GM12878 (cell line): ENCODE measurements at regions not wholly inside any gene's neighbourhood (a gene's known extent, or its start where the extent isn't known, plus 50 kb on each side); places are given as distances from the start of the nearest gene placed in this dataset.

ENCODE experiments used
- ATAC-seq: fragments of 200-7000 bp; cut with Tn5 transposase; 3 replicates; pipeline ENCODE4 v1.9.1; 2020; ENCODE audit warnings: mild to moderate bottlenecking, moderate library complexity
- BruUV-seq: library from RNA; stranded (reverse); fragments of 400-500 nt; replicated peaks from 2 replicates; lab custom pipeline; 2021; lab: Mats Ljungman, UMichigan
- CTCF ChIA-PET: fragments of 300-600 bp; sonication (Branson Sonifier 250); formaldehyde crosslinking; extraction: SDS; loops from one replicate; lab custom pipeline; 2021; ENCODE audit warnings: inconsistent platforms; lab: Yijun Ruan, JAX
- POLR2A ChIA-PET: fragments of 350-600 bp; formaldehyde crosslinking; extraction: SDS; loops from one replicate; lab custom pipeline; 2021; ENCODE audit warnings: inconsistent platforms; lab: Charles Lee
- RAD21 ChIA-PET: fragments of 300-600 bp; sonication (Branson Sonifier 250); formaldehyde crosslinking; loops from one replicate; lab custom pipeline; 2023; ENCODE audit warnings: antibody characterized with exemption; ENCODE audit not compliant: unreplicated experiment; lab: Charles Lee
- SMC1A ChIA-PET: fragments of 300-600 bp; sonication (Branson Sonifier 250); formaldehyde crosslinking; loops from one replicate; lab custom pipeline; 2023; ENCODE audit not compliant: unreplicated experiment, uncharacterized antibody; lab: Charles Lee
- DNase-seq: peaks from one replicate; pipeline ENCODE4 v3.0.0-alpha.2; 2011; ENCODE audit warnings: low read depth, low spot score
- FAIRE-seq: peaks from 3 replicates; lab custom pipeline; 2011; peaks lifted over from hg19 to GRCh38; lab: Jason Lieb, UNC
- H2AFZ ChIP-seq: 2 replicates; pipeline ENCODE4 v1.6.0; 2011; ENCODE audit warnings: low read depth, low read length, control low read depth; ENCODE audit not compliant: control insufficient read depth
- H3K27ac ChIP-seq: 2 replicates; pipeline ENCODE4 v1.5.1; 2011; ENCODE audit warnings: control low read depth; ENCODE audit not compliant: control insufficient read depth, insufficient read depth
- H3K27me3 ChIP-seq, 2 experiments: replicated peaks in 1 of 2; 2 replicates each; pipeline versions ENCODE4 v1.6.0 to v1.6.1; 2011; ENCODE audit warnings: low read length in 1 of 2; ENCODE audit not compliant: control insufficient read depth in 2 of 2, insufficient read depth in 2 of 2
- H3K36me3 ChIP-seq, 2 experiments: 2 replicates each; pipeline ENCODE4 v1.5.1; 2011; ENCODE audit warnings: low read length in 1 of 2; ENCODE audit not compliant: control insufficient read depth in 2 of 2, insufficient read depth in 2 of 2
- H3K4me1 ChIP-seq: 2 replicates; pipeline ENCODE4 v1.6.1; 2011; ENCODE audit warnings: mild to moderate bottlenecking, low read length, moderate library complexity, mixed read lengths; ENCODE audit not compliant: control insufficient read depth, insufficient read depth
- H3K4me2 ChIP-seq: 2 replicates; pipeline ENCODE4 v1.6.0; 2011; ENCODE audit warnings: control low read depth; ENCODE audit not compliant: control insufficient read depth, insufficient read depth
- H3K4me3 ChIP-seq: fragments of 200-600 bp; sonication (generic); 2 replicates; pipeline ENCODE4 v1.5.1; 2016
- H3K79me2 ChIP-seq: 2 replicates; pipeline ENCODE4 v1.6.0; 2011; ENCODE audit warnings: low read length; ENCODE audit not compliant: control insufficient read depth, insufficient read depth
- H3K9ac ChIP-seq: 2 replicates; pipeline ENCODE4 v1.8.0; 2011; ENCODE audit warnings: low read length, control low read depth, mixed read lengths; ENCODE audit not compliant: control insufficient read depth, insufficient read depth
- H3K9me3 ChIP-seq: replicated peaks from 3 replicates; pipeline ENCODE4 v1.5.1; 2011; ENCODE audit warnings: mild to moderate bottlenecking, low read length; ENCODE audit not compliant: control insufficient read depth, insufficient read depth
- H4K20me1 ChIP-seq: 2 replicates; pipeline ENCODE4 v1.6.0; 2011; ENCODE audit not compliant: control insufficient read depth, insufficient read depth
- BACH1 ChIP-seq: fragments of 450-650 bp; IDR thresholded peaks from 2 replicates; pipeline ENCODE4 v1.6.1; 2017; ENCODE audit warnings: mild to moderate bottlenecking, borderline replicate concordance
- BCL3 ChIP-seq: IDR thresholded peaks from 2 replicates; pipeline ENCODE4 v1.6.1; 2011; ENCODE audit warnings: borderline replicate concordance, low read depth, mild to moderate bottlenecking, moderate library complexity, low read length; ENCODE audit not compliant: insufficient read depth, poor library complexity, severe bottlenecking
- CEBPB ChIP-seq, 2 experiments: fragments of 150-350 bp in 1 of 2; IDR thresholded peaks; 2 replicates each; pipeline ENCODE4 v1.6.1; 2012 to 2014; ENCODE audit warnings: low read depth in 2 of 2, low read length in 2 of 2, borderline replicate concordance in 1 of 2, inconsistent platforms in 1 of 2
- GABPA ChIP-seq: IDR thresholded peaks from 2 replicates; pipeline ENCODE4 v1.6.1; 2014; ENCODE audit warnings: antibody characterized with exemption, low read depth, mild to moderate bottlenecking, inconsistent platforms
- GATAD2B ChIP-seq: fragments of 450-650 bp; conservative IDR thresholded peaks from 2 replicates; pipeline ENCODE4 v1.6.1; 2017; ENCODE audit warnings: low read depth, mild to moderate bottlenecking, moderate library complexity
- HDAC2 ChIP-seq: fragments of 200-600 bp; sonication (generic); IDR thresholded peaks from 2 replicates; pipeline ENCODE4 v1.6.1; 2017
- HDAC6 ChIP-seq: fragments of 200-600 bp; sonication (generic); IDR thresholded peaks from one replicate; pipeline ENCODE4 v1.8.0; 2017; ENCODE audit warnings: antibody characterized with exemption; ENCODE audit not compliant: unreplicated experiment
- HDGF ChIP-seq: fragments of 450-650 bp; IDR thresholded peaks from 2 replicates; pipeline ENCODE4 v1.6.1; 2016; ENCODE audit warnings: antibody characterized with exemption
- JUNB ChIP-seq: IDR thresholded peaks from 2 replicates; pipeline ENCODE4 v1.6.1; 2016; ENCODE audit warnings: antibody characterized with exemption, mild to moderate bottlenecking
- JUND ChIP-seq: IDR thresholded peaks from 2 replicates; pipeline ENCODE4 v1.6.1; 2012; ENCODE audit warnings: low read depth, mild to moderate bottlenecking, low read length, improper control_type of control experiment, moderate library complexity
- MLLT1 ChIP-seq: fragments of 450-650 bp; IDR thresholded peaks from 2 replicates; pipeline ENCODE4 v1.6.1; 2016; ENCODE audit warnings: mild to moderate bottlenecking
- NBN ChIP-seq: fragments of 450-650 bp; IDR thresholded peaks from 2 replicates; pipeline ENCODE4 v1.6.1; 2016
- POLR2A ChIP-seq: IDR thresholded peaks from 2 replicates; pipeline ENCODE4 v1.6.1; 2011; ENCODE audit warnings: low read depth, mild to moderate bottlenecking, low read length
- PRDM15 ChIP-seq: fragments of 450-650 bp; formaldehyde crosslinking; IDR thresholded peaks from 2 replicates; pipeline ENCODE4 v1.4.0; 2020; ENCODE audit warnings: mild to moderate bottlenecking, moderate library complexity
- ZBED1 ChIP-seq: IDR thresholded peaks from 2 replicates; pipeline ENCODE4 v1.6.1; 2016; ENCODE audit warnings: borderline replicate concordance
- ZNF622 ChIP-seq: fragments of 450-650 bp; IDR thresholded peaks from 2 replicates; pipeline ENCODE4 v1.6.1; 2017; ENCODE audit warnings: mild to moderate bottlenecking, inconsistent platforms
- WGBS: methylation state at CpG from one replicate; pipeline ENCODE4 v1.1.6; 2016; ENCODE audit warnings: low lambda C conversion rate; ENCODE audit not compliant: insufficient replicate concordance, insufficient coverage; ENCODE audit errors: missing lambda C conversion rate; 5-methylcytosine and 5-hydroxymethylcytosine counted together
- in situ Hi-C: fragments of 300-500 bp; cut with MboI; formaldehyde crosslinking; loops from 9 replicates; pipeline ENCODE4 v1.14.3; 2018; ENCODE audit warnings: mixed read lengths
- intact Hi-C: fragments of 100-400 bp; cut with micrococcal nuclease; formaldehyde crosslinking; loops from one replicate; pipeline ENCODE4 v1.14.2; 2022; ENCODE audit not compliant: unreplicated experiment

GRCh38 chr12:25625146-25625545 lies 72.1 kb upstream of the LMNTD1 start:
- in situ Hi-C loops = no loop called here
- ChIA-PET SMC1A (no interaction called here), CTCF (no interaction called here), RAD21 (no interaction called here), POLR2A (no interaction called here)
- Histone ChIP-seq H3K9me3 (no peaks in the 10 kb centered on the region), H4K20me1 (no peaks in the 10 kb centered on the region), H3K9ac (no peak overlapping the region), H3K4me3 (no peak overlapping the region), H3K27ac (no peak overlapping the region), H3K36me3 (no peaks in the 10 kb centered on the region), H2AFZ (no peak overlapping the region), H3K4me2 (no peak overlapping the region), H3K4me1 (no peaks in the 10 kb centered on the region), H3K27me3 (no peaks in the 10 kb centered on the region), H3K79me2 (no peaks in the 10 kb centered on the region)
- FAIRE-seq = no peak
- TF ChIP-seq GATAD2B (no peak), POLR2A (no peak), HDAC2 (no peak), BACH1 (no peak), GABPA (no peak), HDGF (no peak), ZBED1 (no peak), BCL3 (no peak), PRDM15 (CRISPR knock-in tag) (no peak), JUND (no peak), HDAC6 (no peak), ZNF622 (no peak), CEBPB (IDR thresholded peaks at IDR 0.05; ENCODE audit: borderline replicate concordance in 1 of 2, low read depth in 2 of 2, low read length in 2 of 2) (no peak), JUNB (no peak), MLLT1 (no peak), NBN (no peak)
- intact Hi-C loops = no loop called here
- no peak for DNase-seq
- WGBS = 0% methylated on average over 2 of the region's 2 CpGs
- BruUV-seq = no TSS peak
- no peak for ATAC-seq
